HepG2 (cell line): ENCODE measurements at regions not wholly inside any gene's neighbourhood (a gene's known extent, or its start where the extent isn't known, plus 50 kb on each side); places are given as distances from the start of the nearest gene placed in this dataset.

Source experiments
- ATAC-seq: fragments of 200-7000 bp; cut with Tn5 transposase; 3 replicates; pipeline ENCODE4 v1.9.1; 2020; ENCODE audit warnings: mild to moderate bottlenecking, moderate library complexity
- BruUV-seq: library from RNA; stranded (reverse); fragments of 400-500 nt; replicated peaks from 2 replicates; lab custom pipeline; 2021; lab: Mats Ljungman, UMichigan
- CTCF ChIA-PET: fragments of 300-600 bp; formaldehyde crosslinking; extraction: SDS; loops from one replicate; lab custom pipeline; 2021; ENCODE audit warnings: low total read pairs, inconsistent platforms, low intra/inter-chr PET ratio; lab: Yijun Ruan, JAX
- POLR2A ChIA-PET: fragments of 350-600 bp; sonication (Branson Sonifier 250); formaldehyde crosslinking; loops from one replicate; lab custom pipeline; 2020; ENCODE audit warnings: antibody characterized with exemption, inconsistent platforms; lab: Yijun Ruan, JAX
- DNase-seq: peaks from one replicate; pipeline ENCODE4 v3.0.0-alpha.2; 2015; ENCODE audit warnings: low spot score
- FAIRE-seq: peaks from 3 replicates; lab custom pipeline; 2011; peaks lifted over from hg19 to GRCh38; lab: Jason Lieb, UNC
- H2AFZ ChIP-seq: one replicate; pipeline ENCODE4 v1.6.1; 2011; ENCODE audit warnings: low read length, inconsistent platforms
- H3K27ac ChIP-seq: fragments of 300-600 bp; 3 replicates; pipeline ENCODE4 v1.8.0; 2011; ENCODE audit warnings: mixed run types, mild to moderate bottlenecking, mixed read lengths, low read length, inconsistent platforms; ENCODE audit not compliant: insufficient read depth; ENCODE audit errors: extremely low read length
- H3K27me3 ChIP-seq, 2 experiments: fragments of 200-600 bp in 1 of 2; 2 replicates in 1 of 2; 3 replicates in 1 of 2; pipeline versions ENCODE4 v1.6.0 to v1.8.0; 2011; ENCODE audit warnings: low read length in 2 of 2, mild to moderate bottlenecking in 2 of 2, moderate library complexity in 2 of 2, inconsistent platforms in 1 of 2; ENCODE audit not compliant: insufficient read depth in 2 of 2, control insufficient read depth in 1 of 2
- H3K36me3 ChIP-seq, 2 experiments: fragments of 200-600 bp in 1 of 2; replicated peaks in 1 of 2; 2 replicates in 1 of 2; 3 replicates in 1 of 2; pipeline versions ENCODE4 v1.5.1 to v1.8.0; 2011; ENCODE audit warnings: low read length in 2 of 2, inconsistent platforms in 1 of 2; ENCODE audit not compliant: insufficient read depth in 2 of 2, control insufficient read depth in 1 of 2
- H3K4me1 ChIP-seq: 2 replicates; pipeline ENCODE4 v1.5.1; 2012; ENCODE audit warnings: low read length, inconsistent platforms; ENCODE audit not compliant: insufficient read depth
- H3K4me2 ChIP-seq: 2 replicates; pipeline ENCODE4 v1.6.0; 2011; ENCODE audit warnings: low read depth, low read length, inconsistent platforms
- H3K4me3 ChIP-seq, 3 experiments: fragments of 200-600 bp in 1 of 3; sonication (generic), shearing (Covaris generic) in 1 of 3; replicated peaks in 1 of 3; 2 replicates each; pipeline ENCODE4 v1.5.1; 2011 to 2016; ENCODE audit warnings: low read length in 3 of 3, inconsistent platforms in 2 of 3, low read depth in 2 of 3, mild to moderate bottlenecking in 2 of 3, control low read depth in 1 of 3, mixed read lengths in 1 of 3; ENCODE audit not compliant: insufficient read depth in 1 of 3
- H3K79me2 ChIP-seq: one replicate; pipeline ENCODE4 v1.6.1; 2011; ENCODE audit warnings: low read length, inconsistent platforms; ENCODE audit not compliant: insufficient read depth
- H3K9ac ChIP-seq: 2 replicates; pipeline ENCODE4 v1.6.0; 2011; ENCODE audit warnings: mild to moderate bottlenecking, low read depth, low read length, inconsistent platforms; ENCODE audit not compliant: insufficient read depth
- H3K9me3 ChIP-seq: 2 replicates; pipeline ENCODE4 v1.5.1; 2012; ENCODE audit warnings: mild to moderate bottlenecking, low read length
- H4K20me1 ChIP-seq: 2 replicates; pipeline ENCODE4 v1.6.0; 2011; ENCODE audit warnings: inconsistent platforms, mild to moderate bottlenecking, low read length, moderate library complexity; ENCODE audit not compliant: insufficient read depth
- HNF1A ChIP-seq, 2 experiments: sonication (generic) in 1 of 2; formaldehyde crosslinking in 1 of 2; IDR thresholded peaks; 2 replicates each; pipeline versions ENCODE4 v1.4.0 to v1.6.1; 2016 to 2020; ENCODE audit warnings: borderline replicate concordance in 1 of 2, low read depth in 1 of 2, mild to moderate bottlenecking in 1 of 2, missing genetic modification reagents in 1 of 2
- KMT2B ChIP-seq: IDR thresholded peaks from 2 replicates; pipeline ENCODE4 v1.6.1; 2016; ENCODE audit warnings: missing genetic modification reagents, missing compliant biosample characterization
- MBD4 ChIP-seq: IDR thresholded peaks from 2 replicates; pipeline ENCODE4 v1.6.1; 2012; ENCODE audit warnings: low read length, inconsistent platforms, borderline replicate concordance
- MIER3 ChIP-seq: IDR thresholded peaks from 2 replicates; pipeline ENCODE4 v1.6.1; 2016; ENCODE audit warnings: missing compliant biosample characterization, borderline replicate concordance
- MLX ChIP-seq: IDR thresholded peaks from 2 replicates; pipeline ENCODE4 v1.6.1; 2016
- MTA1 ChIP-seq: sonication (generic); formaldehyde crosslinking; IDR thresholded peaks from 2 replicates; pipeline ENCODE4 v1.4.0; 2020; ENCODE audit warnings: missing genetic modification reagents, mild to moderate bottlenecking, borderline replicate concordance
- SRY ChIP-seq: sonication (generic); formaldehyde crosslinking; IDR thresholded peaks from 2 replicates; pipeline ENCODE4 v1.8.0; 2022; ENCODE audit warnings: mild to moderate bottlenecking, missing genetic modification reagents
- ZFP36 ChIP-seq: fragments of 150-350 bp; IDR thresholded peaks from 2 replicates; pipeline ENCODE4 v1.6.1; 2018; ENCODE audit warnings: borderline replicate concordance, low read length, low read depth; ENCODE audit not compliant: partially characterized antibody
- ZNF580 ChIP-seq: IDR thresholded peaks from 2 replicates; pipeline ENCODE4 v1.6.1; 2016; ENCODE audit warnings: low read depth, borderline replicate concordance
- WGBS: methylation state at CpG from one replicate; pipeline ENCODE4 v1.1.6; 2017; ENCODE audit warnings: low lambda C conversion rate; 5-methylcytosine and 5-hydroxymethylcytosine counted together
- in situ Hi-C: cut with HindIII; loops from 2 replicates; pipeline ENCODE4 v1.10.0; 2017; ENCODE audit warnings: low pct_unique_long_range_greater_than_20kb; ENCODE audit not compliant: extremely low pct_ligation_motif_present
- intact Hi-C: fragments of 100-400 bp; cut with micrococcal nuclease; formaldehyde crosslinking; loops from one replicate; pipeline ENCODE4 v1.10.0; 2022; ENCODE audit not compliant: unreplicated experiment
- TF ChIP-seq, protein P1 (sequence below): sonication (generic); formaldehyde crosslinking; IDR thresholded peaks from 2 replicates; pipeline ENCODE4 v1.5.1; 2020; ENCODE audit warnings: mild to moderate bottlenecking, missing genetic modification reagents, moderate library complexity
- TF ChIP-seq, protein P2 (sequence below): sonication (generic); formaldehyde crosslinking; IDR thresholded peaks from 2 replicates; pipeline ENCODE4 v1.4.0; 2020; ENCODE audit warnings: mild to moderate bottlenecking, missing genetic modification reagents

GRCh38 chr10:3676564-3676963 is 108.4 kb downstream of the KLF6 start:
- no peak overlapping the region for H3K4me3 ChIP-seq
- H3K79me2 ChIP-seq = no peaks in the 10 kb centered on the region
- in situ Hi-C loops (no loop called here), intact Hi-C loops (no loop called here)
- no peak overlapping the region for H3K27ac ChIP-seq
- H3K4me1 ChIP-seq = no peaks in the 10 kb centered on the region
- peaks cover 0 to 8% of the 10 kb centered on the region in 2 experiments; a peak in 1 of 5 replicates for H3K27me3 ChIP-seq
- H3K9me3 ChIP-seq = no peaks in the 10 kb centered on the region
- no peak overlapping the region for H3K4me2 ChIP-seq
- WGBS = 10% methylated on average over 5 of the region's 5 CpGs
- no peaks in the 10 kb centered on the region for H4K20me1 ChIP-seq
- no peak for TF ChIP-seq MIER3
- no peak for TF ChIP-seq ZFP36
- TF ChIP-seq MBD4 = no peak
- no peak for TF ChIP-seq KMT2B (CRISPR knock-in tag)
- TF ChIP-seq SRY = no peak
- TF ChIP-seq MTA1 (CRISPR knock-in tag) = no peak
- TF ChIP-seq, protein P1, sequence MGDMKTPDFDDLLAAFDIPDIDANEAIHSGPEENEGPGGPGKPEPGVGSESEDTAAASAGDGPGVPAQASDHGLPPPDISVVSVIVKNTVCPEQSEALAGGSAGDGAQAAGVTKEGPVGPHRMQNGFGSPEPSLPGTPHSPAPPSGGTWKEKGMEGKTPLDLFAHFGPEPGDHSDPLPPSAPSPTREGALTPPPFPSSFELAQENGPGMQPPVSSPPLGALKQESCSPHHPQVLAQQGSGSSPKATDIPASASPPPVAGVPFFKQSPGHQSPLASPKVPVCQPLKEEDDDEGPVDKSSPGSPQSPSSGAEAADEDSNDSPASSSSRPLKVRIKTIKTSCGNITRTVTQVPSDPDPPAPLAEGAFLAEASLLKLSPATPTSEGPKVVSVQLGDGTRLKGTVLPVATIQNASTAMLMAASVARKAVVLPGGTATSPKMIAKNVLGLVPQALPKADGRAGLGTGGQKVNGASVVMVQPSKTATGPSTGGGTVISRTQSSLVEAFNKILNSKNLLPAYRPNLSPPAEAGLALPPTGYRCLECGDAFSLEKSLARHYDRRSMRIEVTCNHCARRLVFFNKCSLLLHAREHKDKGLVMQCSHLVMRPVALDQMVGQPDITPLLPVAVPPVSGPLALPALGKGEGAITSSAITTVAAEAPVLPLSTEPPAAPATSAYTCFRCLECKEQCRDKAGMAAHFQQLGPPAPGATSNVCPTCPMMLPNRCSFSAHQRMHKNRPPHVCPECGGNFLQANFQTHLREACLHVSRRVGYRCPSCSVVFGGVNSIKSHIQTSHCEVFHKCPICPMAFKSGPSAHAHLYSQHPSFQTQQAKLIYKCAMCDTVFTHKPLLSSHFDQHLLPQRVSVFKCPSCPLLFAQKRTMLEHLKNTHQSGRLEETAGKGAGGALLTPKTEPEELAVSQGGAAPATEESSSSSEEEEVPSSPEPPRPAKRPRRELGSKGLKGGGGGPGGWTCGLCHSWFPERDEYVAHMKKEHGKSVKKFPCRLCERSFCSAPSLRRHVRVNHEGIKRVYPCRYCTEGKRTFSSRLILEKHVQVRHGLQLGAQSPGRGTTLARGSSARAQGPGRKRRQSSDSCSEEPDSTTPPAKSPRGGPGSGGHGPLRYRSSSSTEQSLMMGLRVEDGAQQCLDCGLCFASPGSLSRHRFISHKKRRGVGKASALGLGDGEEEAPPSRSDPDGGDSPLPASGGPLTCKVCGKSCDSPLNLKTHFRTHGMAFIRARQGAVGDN = no peak
- TF ChIP-seq, protein P2, sequence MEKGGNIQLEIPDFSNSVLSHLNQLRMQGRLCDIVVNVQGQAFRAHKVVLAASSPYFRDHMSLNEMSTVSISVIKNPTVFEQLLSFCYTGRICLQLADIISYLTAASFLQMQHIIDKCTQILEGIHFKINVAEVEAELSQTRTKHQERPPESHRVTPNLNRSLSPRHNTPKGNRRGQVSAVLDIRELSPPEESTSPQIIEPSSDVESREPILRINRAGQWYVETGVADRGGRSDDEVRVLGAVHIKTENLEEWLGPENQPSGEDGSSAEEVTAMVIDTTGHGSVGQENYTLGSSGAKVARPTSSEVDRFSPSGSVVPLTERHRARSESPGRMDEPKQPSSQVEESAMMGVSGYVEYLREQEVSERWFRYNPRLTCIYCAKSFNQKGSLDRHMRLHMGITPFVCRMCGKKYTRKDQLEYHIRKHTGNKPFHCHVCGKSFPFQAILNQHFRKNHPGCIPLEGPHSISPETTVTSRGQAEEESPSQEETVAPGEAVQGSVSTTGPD = no peak
- no peak for TF ChIP-seq HNF1A (IDR thresholded peaks at IDR 0.05; ENCODE audit: low read depth)
- TF ChIP-seq HNF1A (CRISPR knock-in tag; IDR thresholded peaks at IDR 0.05; ENCODE audit: borderline replicate concordance) = no peak
- TF ChIP-seq ZNF580 = no peak
- TF ChIP-seq MLX (CRISPR knock-in tag) = no peak
- ChIA-PET POLR2A (no interaction called here), CTCF (no interaction called here)
- DNase-seq = no peak
- no peaks in the 10 kb centered on the region for H3K36me3 ChIP-seq
- no peak overlapping the region for H2AFZ ChIP-seq
- no peak overlapping the region for H3K9ac ChIP-seq
- FAIRE-seq = no peak
- BruUV-seq = no TSS peak
- no peak for ATAC-seq
